ENCODE measurements at regions not wholly inside any gene's neighbourhood (a gene's known extent, or its start where the extent isn't known, plus 50 kb on each side); places are given as distances from the start of the nearest gene placed in this dataset.

DNA sequence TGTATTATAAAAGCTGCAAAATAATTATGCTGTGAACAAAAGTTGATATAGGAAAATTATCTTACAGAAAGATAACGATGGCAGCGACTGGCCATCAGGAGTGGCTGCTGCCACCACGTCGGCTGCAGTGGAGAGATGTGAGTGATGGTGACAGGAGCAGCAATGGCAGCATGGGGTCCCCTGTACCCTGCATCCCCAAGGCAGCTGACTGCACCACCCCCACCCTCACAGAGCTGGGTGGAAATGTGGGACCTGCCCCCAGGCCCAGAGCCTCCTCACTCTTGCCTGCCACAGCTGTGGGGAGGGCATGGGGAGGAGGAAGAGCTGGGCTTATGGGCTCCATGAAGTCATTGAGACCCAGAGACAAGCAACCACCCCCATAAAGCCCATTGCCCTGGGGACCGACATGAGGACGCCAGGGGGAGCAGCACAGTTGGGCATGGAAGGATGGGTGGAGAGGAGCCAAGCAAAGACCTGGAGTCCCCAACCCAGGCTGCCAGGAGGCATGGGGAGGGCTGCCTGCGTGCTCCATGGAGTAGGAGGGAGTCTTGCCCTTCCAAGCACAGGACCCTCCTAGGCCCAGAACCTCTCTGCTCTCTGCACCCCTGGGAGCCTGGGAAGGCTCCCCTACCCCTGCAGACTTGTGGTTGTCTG, 1090.5 kb downstream of the PCDH18 start:
- no peak for TF ChIP-seq POLR2A (IDR thresholded peaks at IDR 0.05; ENCODE audit: low read depth, low read length)
- TF ChIP-seq, protein P1, sequence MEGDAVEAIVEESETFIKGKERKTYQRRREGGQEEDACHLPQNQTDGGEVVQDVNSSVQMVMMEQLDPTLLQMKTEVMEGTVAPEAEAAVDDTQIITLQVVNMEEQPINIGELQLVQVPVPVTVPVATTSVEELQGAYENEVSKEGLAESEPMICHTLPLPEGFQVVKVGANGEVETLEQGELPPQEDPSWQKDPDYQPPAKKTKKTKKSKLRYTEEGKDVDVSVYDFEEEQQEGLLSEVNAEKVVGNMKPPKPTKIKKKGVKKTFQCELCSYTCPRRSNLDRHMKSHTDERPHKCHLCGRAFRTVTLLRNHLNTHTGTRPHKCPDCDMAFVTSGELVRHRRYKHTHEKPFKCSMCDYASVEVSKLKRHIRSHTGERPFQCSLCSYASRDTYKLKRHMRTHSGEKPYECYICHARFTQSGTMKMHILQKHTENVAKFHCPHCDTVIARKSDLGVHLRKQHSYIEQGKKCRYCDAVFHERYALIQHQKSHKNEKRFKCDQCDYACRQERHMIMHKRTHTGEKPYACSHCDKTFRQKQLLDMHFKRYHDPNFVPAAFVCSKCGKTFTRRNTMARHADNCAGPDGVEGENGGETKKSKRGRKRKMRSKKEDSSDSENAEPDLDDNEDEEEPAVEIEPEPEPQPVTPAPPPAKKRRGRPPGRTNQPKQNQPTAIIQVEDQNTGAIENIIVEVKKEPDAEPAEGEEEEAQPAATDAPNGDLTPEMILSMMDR (conservative IDR thresholded peaks at IDR 0.05; ENCODE audit: low read depth, low read length) = no peak
- TF ChIP-seq RAD21 (IDR thresholded peaks at IDR 0.05; ENCODE audit: low read length) = no peak
- TF ChIP-seq RFX5 (IDR thresholded peaks at IDR 0.05; ENCODE audit: low read depth, low read length) = no peak
- no peak for TF ChIP-seq RCOR1 (IDR thresholded peaks at IDR 0.05; ENCODE audit: insufficient replicate concordance, low read length)
- no peak for TF ChIP-seq MAFK (IDR thresholded peaks at IDR 0.05; ENCODE audit: low read depth, low read length)
- TF ChIP-seq, protein P2, sequence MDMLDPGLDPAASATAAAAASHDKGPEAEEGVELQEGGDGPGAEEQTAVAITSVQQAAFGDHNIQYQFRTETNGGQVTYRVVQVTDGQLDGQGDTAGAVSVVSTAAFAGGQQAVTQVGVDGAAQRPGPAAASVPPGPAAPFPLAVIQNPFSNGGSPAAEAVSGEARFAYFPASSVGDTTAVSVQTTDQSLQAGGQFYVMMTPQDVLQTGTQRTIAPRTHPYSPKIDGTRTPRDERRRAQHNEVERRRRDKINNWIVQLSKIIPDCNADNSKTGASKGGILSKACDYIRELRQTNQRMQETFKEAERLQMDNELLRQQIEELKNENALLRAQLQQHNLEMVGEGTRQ (IDR thresholded peaks at IDR 0.05; ENCODE audit: low read depth, low read length) = no peak
- TF ChIP-seq CHD1 (IDR thresholded peaks at IDR 0.05; ENCODE audit: low read depth, low read length) = no peak
- TF ChIP-seq FOS (IDR thresholded peaks at IDR 0.05; ENCODE audit: low read depth, low read length) = no peak

Measured in IMR-90 (cell line).